Lung (tissue), 11 donors: ENCODE measurements at regions not wholly inside any gene's neighbourhood (a gene's known extent, or its start where the extent isn't known, plus 50 kb on each side); places are given as distances from the start of the nearest gene placed in this dataset.

Source experiments
- ATAC-seq: fragments of 200-7000 bp; cut with Tn5 transposase; one replicate; pipeline ENCODE4 v1.9.1; 2020; ENCODE audit warnings: moderate number of reproducible peaks; ENCODE audit not compliant: insufficient read depth, low FRiP score
- DNase-seq, 3 donors: peaks; one replicate each; pipeline ENCODE4 v3.0.0-alpha.2; 2013 to 2017
- H3K27ac ChIP-seq, 2 donors: one replicate each; pipeline ENCODE4 v1.5.1; 2013; ENCODE audit warnings: mild to moderate bottlenecking in 2 of 2, moderate library complexity in 2 of 2, control low read depth in 1 of 2, inconsistent platforms in 1 of 2, low read depth in 1 of 2, low read length in 1 of 2
- H3K27me3 ChIP-seq, 3 donors: one replicate each; pipeline ENCODE4 v1.5.1; 2013; ENCODE audit warnings: low read length in 2 of 3; ENCODE audit not compliant: control insufficient read depth in 3 of 3, insufficient read depth in 3 of 3
- H3K36me3 ChIP-seq, 4 donors: one replicate each; pipeline ENCODE4 v1.5.1; 2013; ENCODE audit warnings: low read length in 4 of 4, mild to moderate bottlenecking in 1 of 4, moderate library complexity in 1 of 4; ENCODE audit not compliant: control insufficient read depth in 4 of 4, insufficient read depth in 4 of 4
- H3K4me1 ChIP-seq, 5 donors: one replicate each; pipeline ENCODE4 v1.5.1; 2013; ENCODE audit warnings: low read length in 5 of 5, mild to moderate bottlenecking in 2 of 5, moderate library complexity in 1 of 5; ENCODE audit not compliant: control insufficient read depth in 5 of 5, insufficient read depth in 5 of 5
- H3K4me3 ChIP-seq: one replicate; pipeline ENCODE4 v1.5.1; 2013; ENCODE audit warnings: mild to moderate bottlenecking, control low read depth, moderate library complexity
- H3K9ac ChIP-seq, 2 donors: one replicate each; pipeline ENCODE4 v1.5.1; 2013; ENCODE audit warnings: low read length in 2 of 2, control low read depth in 1 of 2; ENCODE audit not compliant: insufficient read depth in 1 of 2
- H3K9me3 ChIP-seq, 4 donors: one replicate each; pipeline ENCODE4 v1.5.1; 2013; ENCODE audit warnings: low read length in 3 of 4, mild to moderate bottlenecking in 1 of 4, moderate library complexity in 1 of 4; ENCODE audit not compliant: control insufficient read depth in 4 of 4, insufficient read depth in 3 of 4
- CTCF ChIP-seq: IDR thresholded peaks from 2 replicates; pipeline ENCODE4 v1.5.1; 2012; ENCODE audit warnings: mild to moderate bottlenecking; ENCODE audit errors: control extremely low read depth, extremely low read depth
- WGBS, 2 donors: extraction: QIAGEN DNeasy Blood & Tissue Kit; methylation state at CpG; one replicate each; pipeline ENCODE4 v1.1.7; 2013; 5-methylcytosine and 5-hydroxymethylcytosine counted together
- donor health status: control.
- donor health status: control.
- donor health status: Bipolar disorder and iron deficiency.
- donor health status: healthy.
- donor health status: DM: yes; HTN: yes; CAD: no.

- Histone ChIP-seq H3K27ac (no peak overlapping the region), H3K27me3 (no peaks in the 10 kb centered on the region), H3K4me3 (no peak overlapping the region), H3K9ac (no peak overlapping the region), H3K36me3 (no peaks in the 10 kb centered on the region), H3K9me3 (no peaks in the 10 kb centered on the region), H3K4me1 (no peaks in the 10 kb centered on the region)
- no peak for DNase-seq
- WGBS, 2 donors: 90 to 92% methylated on average over 6 of the region's 6 CpGs
- no peak for TF ChIP-seq CTCF
- no peak for ATAC-seq
Observed at GRCh38 chr13:104267206-104267811, 1201.1 kb upstream of the SLC10A2 start.

GRCh38 chr13:104256701-104257100 lies 1190.5 kb upstream of the SLC10A2 start:
- WGBS, 2 donors: 87 to 95% methylated on average over 3 of the region's 3 CpGs
- DNase-seq (no peak), ATAC-seq (no peak)
- no peak for TF ChIP-seq CTCF
- Histone ChIP-seq H3K4me3 (no peak overlapping the region), H3K9ac (no peak overlapping the region), H3K36me3 (no peaks in the 10 kb centered on the region), H3K27ac (no peak overlapping the region), H3K9me3 (no peaks in the 10 kb centered on the region), H3K4me1 (no peaks in the 10 kb centered on the region), H3K27me3 (no peaks in the 10 kb centered on the region)

- no peaks in the 10 kb centered on the region for H3K36me3 ChIP-seq
- WGBS, 2 donors: 44 to 54% methylated on average over 5 of the region's 5 CpGs
- DNase-seq: peak in 2 of 3 donors; percentile 4 to 13
- no peak for ATAC-seq
- no peaks in the 10 kb centered on the region for H3K4me1 ChIP-seq
- H3K9me3 ChIP-seq: no peaks in the 10 kb centered on the region
- H3K4me3 ChIP-seq: no peak overlapping the region
- no peak for TF ChIP-seq CTCF
- H3K27me3 ChIP-seq: no peaks in the 10 kb centered on the region
- H3K9ac ChIP-seq: no peak overlapping the region
- no peak overlapping the region for H3K27ac ChIP-seq
Observed at GRCh38 chr13:104253063-104253680, 1187.0 kb upstream of the SLC10A2 start.

GRCh38 chr13:104251931-104252330 lies 1185.7 kb upstream of the SLC10A2 start:
- Histone ChIP-seq H3K27me3 (no peaks in the 10 kb centered on the region), H3K36me3 (no peaks in the 10 kb centered on the region)
- no peak for ATAC-seq

More at GRCh38 chr13:104251931-104252330, 1185.7 kb upstream of the SLC10A2 start:
- no peak overlapping the region for H3K27ac ChIP-seq
- H3K9me3 ChIP-seq: no peaks in the 10 kb centered on the region
- no peak for TF ChIP-seq CTCF
- H3K9ac ChIP-seq: no peak overlapping the region
- DNase-seq: no peak
- H3K4me1 ChIP-seq: no peaks in the 10 kb centered on the region
- H3K4me3 ChIP-seq: no peak overlapping the region
